ENCODE measurements at regions not wholly inside any gene's neighbourhood (a gene's known extent, or its start where the extent isn't known, plus 50 kb on each side); places are given as distances from the start of the nearest gene placed in this dataset.
A peak's percentile ranks its signal among the peaks of the same experiment; 100 is the strongest.

DNA sequence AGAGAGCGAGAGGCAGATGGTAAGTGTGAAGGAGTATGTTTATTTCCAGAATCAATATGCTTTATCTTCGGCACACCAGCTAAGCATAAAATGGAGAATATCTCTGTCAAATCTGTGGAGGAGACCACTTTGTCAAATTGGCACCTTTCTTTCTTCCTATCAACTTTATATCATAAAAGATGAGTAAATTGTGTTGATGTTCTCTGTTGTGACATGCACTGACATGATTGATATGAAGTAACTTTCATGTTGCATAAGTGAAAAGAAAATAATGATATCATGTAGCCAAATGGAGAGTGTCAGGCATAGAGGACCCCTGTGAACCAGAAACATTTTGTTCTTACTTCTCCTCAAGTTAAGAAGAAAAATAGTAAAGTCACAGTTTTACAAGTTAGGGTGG is 753.8 kb downstream of the ZNF385D start:
- no peak overlapping the region for H3K14ac ChIP-seq (ENCODE audit: insufficient read depth, low read length)
- no peak overlapping the region for H3K4me2 ChIP-seq (ENCODE audit: insufficient read depth, insufficient read length, low read length)
- Mint-ChIP-seq H3K9me3 (no peaks in the 10 kb centered on the region), H3K4me1 (peaks cover 26 to 28% of the 10 kb centered on the region in 2 experiments), H3K36me3 (ENCODE audit: insufficient read depth in 1 of 3, low read depth in 3 of 3) (no peaks in the 10 kb centered on the region), H3K4me3 (no peak overlapping the region), H3K27ac (peak overlapping the region in 1 of 3 experiments; percentile 37; a peak in 1 of 7 replicates), H3K27me3 (ENCODE audit: low read depth) (no peaks in the 10 kb centered on the region)
- no peak overlapping the region for H3K56ac ChIP-seq (ENCODE audit: insufficient read length, low read depth, low read length)
- H4K5ac ChIP-seq (ENCODE audit: insufficient read length, low read depth, low read length): no peak overlapping the region
- no peak overlapping the region for H2BK5ac ChIP-seq (ENCODE audit: insufficient read length, low read length)
- H3K27ac ChIP-seq (ENCODE audit: insufficient read length, low read depth, low read length): no peak overlapping the region
- H2AFZ ChIP-seq (ENCODE audit: low read length): no peak overlapping the region
- DNase-seq: no peak
- no peaks in the 10 kb centered on the region for H3K79me1 ChIP-seq (ENCODE audit: insufficient read depth, low read depth, low read length, poor library complexity, severe bottlenecking)
- TF ChIP-seq, protein P1, sequence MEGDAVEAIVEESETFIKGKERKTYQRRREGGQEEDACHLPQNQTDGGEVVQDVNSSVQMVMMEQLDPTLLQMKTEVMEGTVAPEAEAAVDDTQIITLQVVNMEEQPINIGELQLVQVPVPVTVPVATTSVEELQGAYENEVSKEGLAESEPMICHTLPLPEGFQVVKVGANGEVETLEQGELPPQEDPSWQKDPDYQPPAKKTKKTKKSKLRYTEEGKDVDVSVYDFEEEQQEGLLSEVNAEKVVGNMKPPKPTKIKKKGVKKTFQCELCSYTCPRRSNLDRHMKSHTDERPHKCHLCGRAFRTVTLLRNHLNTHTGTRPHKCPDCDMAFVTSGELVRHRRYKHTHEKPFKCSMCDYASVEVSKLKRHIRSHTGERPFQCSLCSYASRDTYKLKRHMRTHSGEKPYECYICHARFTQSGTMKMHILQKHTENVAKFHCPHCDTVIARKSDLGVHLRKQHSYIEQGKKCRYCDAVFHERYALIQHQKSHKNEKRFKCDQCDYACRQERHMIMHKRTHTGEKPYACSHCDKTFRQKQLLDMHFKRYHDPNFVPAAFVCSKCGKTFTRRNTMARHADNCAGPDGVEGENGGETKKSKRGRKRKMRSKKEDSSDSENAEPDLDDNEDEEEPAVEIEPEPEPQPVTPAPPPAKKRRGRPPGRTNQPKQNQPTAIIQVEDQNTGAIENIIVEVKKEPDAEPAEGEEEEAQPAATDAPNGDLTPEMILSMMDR (conservative IDR thresholded peaks at IDR 0.05): no peak
- no peak overlapping the region for H3K18ac ChIP-seq (ENCODE audit: insufficient read length, low read depth, low read length)
- H2BK12ac ChIP-seq (ENCODE audit: insufficient read length, low read depth, low read length): no peak overlapping the region
- H3K9me3 ChIP-seq (ENCODE audit: control insufficient read depth, low read depth, low read length): no peaks in the 10 kb centered on the region
- WGBS (ENCODE audit: extremely low coverage, insufficient read length, low lambda C conversion rate): no CpG with 5 or more reads among the region's 2 CpGs
- H3K79me2 ChIP-seq (ENCODE audit: insufficient read depth, low read length): no peaks in the 10 kb centered on the region
- H4K91ac ChIP-seq (ENCODE audit: insufficient read length, low read depth, low read length): no peak overlapping the region
- no peak overlapping the region for H2BK20ac ChIP-seq (ENCODE audit: low read depth, low read length, poor library complexity, severe bottlenecking)
- no peak overlapping the region for H2AK5ac ChIP-seq (ENCODE audit: insufficient read length, low read length)
- no peak overlapping the region for H2BK120ac ChIP-seq (ENCODE audit: low read depth, low read length, poor library complexity, severe bottlenecking)
- no peak overlapping the region for H3T11ph ChIP-seq (ENCODE audit: low read length)
- H4K8ac ChIP-seq (replicated peaks; ENCODE audit: insufficient read length, low read depth, low read length): no peak overlapping the region
- no peak overlapping the region for H3K9ac ChIP-seq (ENCODE audit: extremely low read depth, insufficient read length, low read length)
- no peaks in the 10 kb centered on the region for H4K20me1 ChIP-seq (ENCODE audit: control insufficient read depth, insufficient read depth, insufficient read length)
- H3K4me1 ChIP-seq (ENCODE audit: insufficient read depth, low read length): no peaks in the 10 kb centered on the region; the same call in 1 of the 2 replicates
- H3K4ac ChIP-seq (ENCODE audit: low read depth, low read length): no peak overlapping the region
- no peak overlapping the region for H3K23ac ChIP-seq (ENCODE audit: insufficient read length, low read depth, low read length)
- H3K23me2 ChIP-seq (ENCODE audit: insufficient read length, low read depth, low read length, poor library complexity, severe bottlenecking): no peaks in the 10 kb centered on the region
- H2BK15ac ChIP-seq (ENCODE audit: low read depth, low read length): no peak overlapping the region
- no peaks in the 10 kb centered on the region for H3K27me3 ChIP-seq (ENCODE audit: insufficient read depth, low read length)

All from H9 (cell line).